ENCODE measurements at regions not wholly inside any gene's neighbourhood (a gene's known extent, or its start where the extent isn't known, plus 50 kb on each side); places are given as distances from the start of the nearest gene placed in this dataset.

- WGBS, result 55% methylated on average over 2 of the region's 2 CpGs
- Histone ChIP-seq H2AK5ac (ENCODE audit: low read length, severe bottlenecking) (no peak overlapping the region), H3K18ac (ENCODE audit: low read depth in 1 of 2, low read length in 2 of 2) (no peak overlapping the region)
Measured at GRCh38 chr6:23390221-23390620, 735.8 kb upstream of the NRSN1 start.

DNA sequence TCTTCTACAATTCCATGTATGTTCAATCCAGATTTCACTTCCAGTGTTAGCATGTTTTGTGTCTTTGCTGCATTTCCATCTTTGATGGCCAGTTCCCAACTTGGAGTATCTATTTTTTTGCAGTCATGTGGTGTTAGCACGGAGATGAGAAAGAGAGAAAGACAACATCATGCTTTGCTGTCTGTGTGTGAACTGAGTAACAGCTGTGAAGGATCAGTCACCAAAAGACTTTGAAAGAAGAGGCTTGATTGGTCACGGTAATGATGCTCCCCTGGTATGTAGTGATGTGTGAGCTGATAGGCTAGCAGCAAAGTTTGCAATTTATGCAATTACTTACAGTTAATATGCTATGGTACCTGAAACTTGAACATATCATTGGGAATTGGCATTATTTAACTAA is 731.3 kb upstream of the NRSN1 start:
- no peak overlapping the region for H2BK5ac ChIP-seq (ENCODE audit: low read depth, low read length, poor library complexity, severe bottlenecking)
- no peak overlapping the region for H3K4me3 ChIP-seq (ENCODE audit: insufficient read depth in 1 of 2, low read depth in 1 of 2, low read length in 2 of 2)
- H3K27ac ChIP-seq (ENCODE audit: low read length, poor library complexity, severe bottlenecking), result no peak overlapping the region
- H2BK12ac ChIP-seq (ENCODE audit: low read length in 2 of 2), result no peak overlapping the region
- WGBS, result 82% methylated on average over 1 of the region's 2 CpGs
- H3K18ac ChIP-seq (ENCODE audit: low read depth in 1 of 2, low read length in 2 of 2), result no peak overlapping the region
- no peaks in the 10 kb centered on the region for H3K9me3 ChIP-seq (ENCODE audit: control insufficient read depth, low read length)
- H3K4me1 ChIP-seq (ENCODE audit: control insufficient read depth, insufficient read depth, low read depth, low read length), result no peaks in the 10 kb centered on the region
- H3K27me3 ChIP-seq (ENCODE audit: control insufficient read depth in 1 of 2, insufficient read depth in 1 of 2, low read length in 2 of 2), result no peaks in the 10 kb centered on the region
- H3K36me3 ChIP-seq (ENCODE audit: control insufficient read depth in 1 of 2, insufficient read depth in 2 of 2, low read depth in 1 of 2, low read length in 2 of 2), result no peaks in the 10 kb centered on the region
- H3K14ac ChIP-seq (ENCODE audit: low read length in 2 of 2), result no peak overlapping the region
- no peak for DNase-seq
- H2BK120ac ChIP-seq (ENCODE audit: low read depth, low read length), result no peak overlapping the region
- H3K23ac ChIP-seq (ENCODE audit: low read length in 2 of 2), result no peak overlapping the region
- H3K9ac ChIP-seq (ENCODE audit: low read length), result no peak overlapping the region
- no peak overlapping the region for H2AK5ac ChIP-seq (ENCODE audit: low read length, severe bottlenecking)
- H4K8ac ChIP-seq (ENCODE audit: low read length), result no peak overlapping the region
- no peaks in the 10 kb centered on the region for H3K79me1 ChIP-seq (replicated peaks; ENCODE audit: low read length, poor library complexity, severe bottlenecking)
- H2BK15ac ChIP-seq (ENCODE audit: low read depth, poor library complexity, severe bottlenecking), result no peak overlapping the region
- no peak overlapping the region for H3K4me2 ChIP-seq (ENCODE audit: low read length, poor library complexity, severe bottlenecking)
- H3K4ac ChIP-seq (ENCODE audit: low read depth in 1 of 2, low read length in 2 of 2), result no peak overlapping the region
- no peak overlapping the region for H2AFZ ChIP-seq (ENCODE audit: low read depth, low read length)
- no peak overlapping the region for H4K91ac ChIP-seq (ENCODE audit: low read length)

More at GRCh38 chr6:23390221-23390620, 735.8 kb upstream of the NRSN1 start:
- Histone ChIP-seq H3K14ac (ENCODE audit: low read length in 2 of 2) (no peak overlapping the region), H2BK15ac (ENCODE audit: low read depth, poor library complexity, severe bottlenecking) (no peak overlapping the region), H2AFZ (ENCODE audit: low read depth, low read length) (no peak overlapping the region), H3K9ac (ENCODE audit: low read length) (no peak overlapping the region), H3K4me3 (ENCODE audit: insufficient read depth in 1 of 2, low read depth in 1 of 2, low read length in 2 of 2) (no peak overlapping the region), H4K91ac (ENCODE audit: low read length) (no peak overlapping the region), H2BK120ac (ENCODE audit: low read depth, low read length) (no peak overlapping the region), H2BK5ac (ENCODE audit: low read depth, low read length, poor library complexity, severe bottlenecking) (no peak overlapping the region), H4K8ac (ENCODE audit: low read length) (no peak overlapping the region), H3K4me2 (ENCODE audit: low read length, poor library complexity, severe bottlenecking) (no peak overlapping the region), H3K36me3 (ENCODE audit: control insufficient read depth in 1 of 2, insufficient read depth in 2 of 2, low read depth in 1 of 2, low read length in 2 of 2) (no peaks in the 10 kb centered on the region), H3K4ac (ENCODE audit: low read depth in 1 of 2, low read length in 2 of 2) (no peak overlapping the region), H3K27ac (ENCODE audit: low read length, poor library complexity, severe bottlenecking) (no peak overlapping the region), H3K4me1 (ENCODE audit: control insufficient read depth, insufficient read depth, low read depth, low read length) (no peaks in the 10 kb centered on the region), H3K79me1 (replicated peaks; ENCODE audit: low read length, poor library complexity, severe bottlenecking) (no peaks in the 10 kb centered on the region), H3K27me3 (ENCODE audit: control insufficient read depth in 1 of 2, insufficient read depth in 1 of 2, low read length in 2 of 2) (no peaks in the 10 kb centered on the region), H3K23ac (ENCODE audit: low read length in 2 of 2) (no peak overlapping the region), H3K9me3 (ENCODE audit: control insufficient read depth, low read length) (no peaks in the 10 kb centered on the region), H2BK12ac (ENCODE audit: low read length in 2 of 2) (no peak overlapping the region)
- DNase-seq, result no peak

DNA sequence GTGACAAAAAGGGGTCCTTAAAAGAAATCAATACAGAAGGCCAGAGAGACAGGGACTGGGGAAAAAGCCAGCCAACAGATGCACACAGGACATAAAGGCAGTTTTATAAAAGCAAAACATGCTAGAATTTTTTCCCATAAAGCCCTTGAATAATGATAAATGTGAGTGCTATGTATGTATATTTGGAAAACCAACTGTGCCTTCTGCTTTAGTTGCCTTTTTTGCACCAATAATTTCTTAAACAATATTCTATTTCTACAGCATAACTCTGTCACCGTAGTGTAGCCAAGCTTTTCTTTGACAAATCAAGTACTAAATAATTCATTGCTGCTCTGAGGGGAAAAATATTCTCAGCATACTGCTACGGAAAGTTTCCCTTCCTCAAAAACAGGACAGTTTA is 730.6 kb upstream of the NRSN1 start:
- H2BK120ac ChIP-seq (ENCODE audit: low read depth, low read length), result no peak overlapping the region
- H3K14ac ChIP-seq (ENCODE audit: low read length in 2 of 2), result no peak overlapping the region
- H3K4me1 ChIP-seq (ENCODE audit: control insufficient read depth, insufficient read depth, low read depth, low read length), result no peaks in the 10 kb centered on the region
- no peak overlapping the region for H3K4me3 ChIP-seq (ENCODE audit: insufficient read depth in 1 of 2, low read depth in 1 of 2, low read length in 2 of 2)
- no peaks in the 10 kb centered on the region for H3K79me1 ChIP-seq (replicated peaks; ENCODE audit: low read length, poor library complexity, severe bottlenecking)
- no peaks in the 10 kb centered on the region for H3K36me3 ChIP-seq (ENCODE audit: control insufficient read depth in 1 of 2, insufficient read depth in 2 of 2, low read depth in 1 of 2, low read length in 2 of 2)
- no peak overlapping the region for H4K8ac ChIP-seq (ENCODE audit: low read length)
- H2BK15ac ChIP-seq (ENCODE audit: low read depth, poor library complexity, severe bottlenecking), result no peak overlapping the region
- H4K91ac ChIP-seq (ENCODE audit: low read length), result no peak overlapping the region
- H3K27me3 ChIP-seq (ENCODE audit: control insufficient read depth in 1 of 2, insufficient read depth in 1 of 2, low read length in 2 of 2), result no peaks in the 10 kb centered on the region
- no peak overlapping the region for H2AK5ac ChIP-seq (ENCODE audit: low read length, severe bottlenecking)
- no peak overlapping the region for H2BK12ac ChIP-seq (ENCODE audit: low read length in 2 of 2)
- no peak overlapping the region for H2BK5ac ChIP-seq (ENCODE audit: low read depth, low read length, poor library complexity, severe bottlenecking)
- no peaks in the 10 kb centered on the region for H3K9me3 ChIP-seq (ENCODE audit: control insufficient read depth, low read length)
- 91% methylated on average over 2 of the region's 2 CpGs for WGBS
- H2AFZ ChIP-seq (ENCODE audit: low read depth, low read length), result no peak overlapping the region
- H3K4me2 ChIP-seq (ENCODE audit: low read length, poor library complexity, severe bottlenecking), result no peak overlapping the region
- H3K9ac ChIP-seq (ENCODE audit: low read length), result no peak overlapping the region
- DNase-seq, result no peak
- H3K18ac ChIP-seq (ENCODE audit: low read depth in 1 of 2, low read length in 2 of 2), result no peak overlapping the region
- no peak overlapping the region for H3K4ac ChIP-seq (ENCODE audit: low read depth in 1 of 2, low read length in 2 of 2)
- no peak overlapping the region for H3K27ac ChIP-seq (ENCODE audit: low read length, poor library complexity, severe bottlenecking)
- H3K23ac ChIP-seq (ENCODE audit: low read length in 2 of 2), result no peak overlapping the region

GRCh38 chr6:23396949-23397348 is 729.1 kb upstream of the NRSN1 start:
- Histone ChIP-seq H2BK15ac (ENCODE audit: low read depth, poor library complexity, severe bottlenecking) (no peak overlapping the region), H3K4ac (ENCODE audit: low read depth in 1 of 2, low read length in 2 of 2) (no peak overlapping the region), H3K18ac (ENCODE audit: low read depth in 1 of 2, low read length in 2 of 2) (no peak overlapping the region), H4K91ac (ENCODE audit: low read length) (no peak overlapping the region), H4K8ac (ENCODE audit: low read length) (no peak overlapping the region), H3K4me2 (ENCODE audit: low read length, poor library complexity, severe bottlenecking) (no peak overlapping the region), H3K4me1 (ENCODE audit: control insufficient read depth, insufficient read depth, low read depth, low read length) (no peaks in the 10 kb centered on the region), H3K23ac (ENCODE audit: low read length in 2 of 2) (no peak overlapping the region), H3K9ac (ENCODE audit: low read length) (no peak overlapping the region), H3K4me3 (ENCODE audit: insufficient read depth in 1 of 2, low read depth in 1 of 2, low read length in 2 of 2) (no peak overlapping the region), H3K27me3 (ENCODE audit: control insufficient read depth in 1 of 2, insufficient read depth in 1 of 2, low read length in 2 of 2) (no peaks in the 10 kb centered on the region), H2BK120ac (ENCODE audit: low read depth, low read length) (no peak overlapping the region), H3K9me3 (ENCODE audit: control insufficient read depth, low read length) (no peaks in the 10 kb centered on the region), H2BK12ac (ENCODE audit: low read length in 2 of 2) (no peak overlapping the region), H3K79me1 (replicated peaks; ENCODE audit: low read length, poor library complexity, severe bottlenecking) (no peaks in the 10 kb centered on the region), H3K14ac (ENCODE audit: low read length in 2 of 2) (no peak overlapping the region), H2AK5ac (ENCODE audit: low read length, severe bottlenecking) (no peak overlapping the region), H3K36me3 (ENCODE audit: control insufficient read depth in 1 of 2, insufficient read depth in 2 of 2, low read depth in 1 of 2, low read length in 2 of 2) (no peaks in the 10 kb centered on the region), H3K27ac (ENCODE audit: low read length, poor library complexity, severe bottlenecking) (no peak overlapping the region), H2BK5ac (ENCODE audit: low read depth, low read length, poor library complexity, severe bottlenecking) (no peak overlapping the region), H2AFZ (ENCODE audit: low read depth, low read length) (no peak overlapping the region)
- WGBS, result 92% methylated on average over 2 of the region's 3 CpGs
- no peak for DNase-seq
